OCI-LY7 (cell line): ENCODE measurements at regions not wholly inside any gene's neighbourhood (a gene's known extent, or its start where the extent isn't known, plus 50 kb on each side); places are given as distances from the start of the nearest gene placed in this dataset.

Source experiments
- BruUV-seq: library from RNA; stranded (reverse); fragments of 400-500 nt; replicated peaks from 2 replicates; lab custom pipeline; 2021; lab: Mats Ljungman, UMichigan
- CTCF ChIA-PET: fragments of 300-600 bp; sonication (Branson Sonifier 250); formaldehyde crosslinking; loops from one replicate; lab custom pipeline; 2022; ENCODE audit warnings: antibody characterized with exemption; ENCODE audit not compliant: unreplicated experiment; lab: Charles Lee
- POLR2A ChIA-PET: fragments of 300-600 bp; sonication (Branson Sonifier 250); formaldehyde crosslinking; loops from one replicate; lab custom pipeline; 2022; ENCODE audit warnings: antibody characterized with exemption; lab: Charles Lee
- DNase-seq: peaks from one replicate; pipeline ENCODE4 v3.0.0-alpha.2; 2015; ENCODE audit warnings: low spot score
- H2AFZ ChIP-seq: fragments of 200-600 bp; sonication (generic), shearing (Covaris generic); 2 replicates; pipeline ENCODE4 v1.6.1; 2014; ENCODE audit warnings: mild to moderate bottlenecking, antibody characterized with exemption, low read length, moderate library complexity
- H3K27ac ChIP-seq: fragments of 200-600 bp; sonication (generic); 2 replicates; pipeline ENCODE4 v1.5.1; 2014; ENCODE audit warnings: mixed run types, low read depth, mild to moderate bottlenecking, moderate library complexity, low read length, inconsistent platforms; ENCODE audit not compliant: poor library complexity, severe bottlenecking
- H3K36me3 ChIP-seq: fragments of 200-600 bp; sonication (generic); 2 replicates; pipeline ENCODE4 v1.6.1; 2014; ENCODE audit warnings: mild to moderate bottlenecking, antibody characterized with exemption, low read length, moderate library complexity, mixed read lengths; ENCODE audit not compliant: insufficient read depth
- H3K4me1 ChIP-seq: fragments of 200-600 bp; sonication (generic); 2 replicates; pipeline ENCODE4 v1.5.1; 2014; ENCODE audit warnings: mild to moderate bottlenecking, low read length; ENCODE audit not compliant: insufficient read depth, poor library complexity, severe bottlenecking
- H3K4me2 ChIP-seq: fragments of 200-600 bp; sonication (generic); 2 replicates; pipeline ENCODE4 v1.6.1; 2014; ENCODE audit warnings: mild to moderate bottlenecking, low read length
- H3K4me3 ChIP-seq: fragments of 200-600 bp; sonication (generic); 2 replicates; pipeline ENCODE4 v1.5.1; 2014; ENCODE audit warnings: mild to moderate bottlenecking, low read depth, low read length; ENCODE audit not compliant: poor library complexity, severe bottlenecking
- H3K79me2 ChIP-seq: fragments of 200-600 bp; sonication (generic); 2 replicates; pipeline ENCODE4 v1.6.1; 2016; ENCODE audit warnings: low read depth, mild to moderate bottlenecking, low read length, moderate library complexity, mixed read lengths; ENCODE audit not compliant: insufficient read depth
- H3K9me2 ChIP-seq: fragments of 200-600 bp; sonication (generic); 2 replicates; pipeline ENCODE4 v1.6.1; 2016; ENCODE audit warnings: mild to moderate bottlenecking, low read length, mixed read lengths; ENCODE audit not compliant: insufficient read depth
- H3K9me3 ChIP-seq: fragments of 200-600 bp; sonication (generic); 2 replicates; pipeline ENCODE4 v1.6.1; 2014; ENCODE audit warnings: mild to moderate bottlenecking, mixed run types, low read length, mixed read lengths
- H4K20me1 ChIP-seq: fragments of 200-600 bp; sonication (generic); 2 replicates; pipeline ENCODE4 v1.6.1; 2014; ENCODE audit warnings: mild to moderate bottlenecking, antibody characterized with exemption, low read length, moderate library complexity, mixed read lengths; ENCODE audit not compliant: insufficient read depth
- EZH2phosphoT487 ChIP-seq: fragments of 200-600 bp; sonication (generic); IDR thresholded peaks from 2 replicates; pipeline ENCODE4 v1.6.1; 2018; ENCODE audit warnings: low read depth, borderline replicate concordance, mild to moderate bottlenecking, mixed run types, antibody characterized with exemption, low read length, moderate library complexity, mixed read lengths
- intact Hi-C: fragments of 100-400 bp; cut with micrococcal nuclease; formaldehyde crosslinking; loops from one replicate; pipeline ENCODE4 v1.10.0; 2022; ENCODE audit not compliant: unreplicated experiment
- TF ChIP-seq, protein P1 (sequence below): fragments of 200-600 bp; sonication (generic); conservative IDR thresholded peaks from 2 replicates; pipeline ENCODE4 v1.5.1; 2014; ENCODE audit warnings: mild to moderate bottlenecking, antibody characterized with exemption, low read length, moderate library complexity, mixed read lengths

DNA sequence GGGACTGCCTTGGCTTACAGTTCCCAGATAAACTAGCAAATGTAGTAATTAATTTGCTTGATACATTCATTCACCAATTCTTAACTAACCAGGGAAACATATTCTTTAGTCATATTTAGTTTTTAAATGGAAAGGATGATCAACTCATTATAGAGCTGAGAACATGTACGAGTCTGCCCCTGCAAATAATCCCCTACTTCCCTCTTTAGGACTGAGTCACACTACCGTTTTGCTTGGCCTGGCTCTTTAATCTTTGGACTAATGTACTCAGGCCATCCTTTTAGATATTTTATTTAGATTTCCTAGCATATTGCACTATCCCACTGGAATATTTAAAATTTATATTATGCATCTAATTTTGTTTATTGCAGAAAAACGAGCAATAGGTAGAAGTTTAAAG is 105.5 kb upstream of the LCORL start:
- H2AFZ ChIP-seq, result no peak overlapping the region

DNA sequence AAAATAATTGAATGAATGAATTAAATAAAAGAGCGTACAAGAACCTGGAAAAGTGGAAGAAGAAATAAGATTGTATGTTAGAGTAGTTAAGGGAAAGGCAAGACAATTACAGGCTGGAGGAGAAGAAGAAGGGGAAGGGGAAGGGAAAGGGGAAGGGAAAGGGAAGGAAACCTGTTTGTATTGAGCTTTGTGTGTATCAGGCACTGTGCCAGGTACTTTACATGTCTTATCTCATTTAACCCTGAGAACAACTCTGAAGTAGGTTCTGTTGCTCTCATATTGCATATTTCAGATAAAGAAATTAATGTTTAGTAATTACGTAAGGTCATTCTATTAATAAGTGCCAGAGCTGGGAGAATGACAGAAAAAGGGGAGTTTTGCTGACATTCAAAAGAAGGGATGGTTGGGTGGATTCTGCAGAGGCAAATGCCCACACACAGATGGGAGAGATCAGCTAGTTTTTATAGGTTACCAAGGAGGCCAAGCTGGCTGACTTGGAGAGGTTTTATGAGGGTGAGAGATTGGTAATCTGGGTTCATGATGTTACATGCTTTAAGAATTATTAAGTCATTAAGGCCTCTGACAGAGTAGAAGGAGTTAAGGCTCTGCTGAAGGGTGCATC is 92.3 kb upstream of the LCORL start:
- H3K36me3 ChIP-seq, result no peaks in the 10 kb centered on the region
- no peak overlapping the region for H2AFZ ChIP-seq
- H3K4me1 ChIP-seq, result no peaks in the 10 kb centered on the region
- H3K4me2 ChIP-seq, result no peak overlapping the region
- no peak overlapping the region for H3K4me3 ChIP-seq
- H3K27ac ChIP-seq, result no peak overlapping the region
- no TSS peak for BruUV-seq
- no peaks in the 10 kb centered on the region for H3K79me2 ChIP-seq
- H3K9me3 ChIP-seq, result no peaks in the 10 kb centered on the region
- intact Hi-C loops, result no loop called here
- CTCF ChIA-PET, result no interaction called here
- TF ChIP-seq EZH2phosphoT487, result no peak
- TF ChIP-seq, protein P1, sequence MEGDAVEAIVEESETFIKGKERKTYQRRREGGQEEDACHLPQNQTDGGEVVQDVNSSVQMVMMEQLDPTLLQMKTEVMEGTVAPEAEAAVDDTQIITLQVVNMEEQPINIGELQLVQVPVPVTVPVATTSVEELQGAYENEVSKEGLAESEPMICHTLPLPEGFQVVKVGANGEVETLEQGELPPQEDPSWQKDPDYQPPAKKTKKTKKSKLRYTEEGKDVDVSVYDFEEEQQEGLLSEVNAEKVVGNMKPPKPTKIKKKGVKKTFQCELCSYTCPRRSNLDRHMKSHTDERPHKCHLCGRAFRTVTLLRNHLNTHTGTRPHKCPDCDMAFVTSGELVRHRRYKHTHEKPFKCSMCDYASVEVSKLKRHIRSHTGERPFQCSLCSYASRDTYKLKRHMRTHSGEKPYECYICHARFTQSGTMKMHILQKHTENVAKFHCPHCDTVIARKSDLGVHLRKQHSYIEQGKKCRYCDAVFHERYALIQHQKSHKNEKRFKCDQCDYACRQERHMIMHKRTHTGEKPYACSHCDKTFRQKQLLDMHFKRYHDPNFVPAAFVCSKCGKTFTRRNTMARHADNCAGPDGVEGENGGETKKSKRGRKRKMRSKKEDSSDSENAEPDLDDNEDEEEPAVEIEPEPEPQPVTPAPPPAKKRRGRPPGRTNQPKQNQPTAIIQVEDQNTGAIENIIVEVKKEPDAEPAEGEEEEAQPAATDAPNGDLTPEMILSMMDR, result no peak
- no peak for DNase-seq
- POLR2A ChIA-PET, result interaction anchor here (0.7 kb wide), 1 partner anchor 9 kb away, joined by 3 read pairs; no protein-coding TSS in a partner anchor
- H3K9me2 ChIP-seq, result no peaks in the 10 kb centered on the region
- no peaks in the 10 kb centered on the region for H4K20me1 ChIP-seq

More for the DNA sequence above, 105.5 kb upstream of the LCORL start:
- Histone ChIP-seq H4K20me1 (no peaks in the 10 kb centered on the region), H3K9me3 (no peaks in the 10 kb centered on the region), H3K4me2 (no peak overlapping the region), H3K9me2 (no peaks in the 10 kb centered on the region), H3K4me3 (no peak overlapping the region), H3K27ac (no peak overlapping the region), H3K36me3 (no peaks in the 10 kb centered on the region), H3K79me2 (no peaks in the 10 kb centered on the region), H3K4me1 (no peaks in the 10 kb centered on the region)
- no peak for DNase-seq
- TF ChIP-seq, protein P1, result no peak
- CTCF ChIA-PET, result no interaction called here
- intact Hi-C loops, result no loop called here
- BruUV-seq, result no TSS peak
- POLR2A ChIA-PET, result interaction anchor here (0.7 kb wide), 1 partner anchor 52 kb away, joined by 3 read pairs; no protein-coding TSS in a partner anchor

DNA sequence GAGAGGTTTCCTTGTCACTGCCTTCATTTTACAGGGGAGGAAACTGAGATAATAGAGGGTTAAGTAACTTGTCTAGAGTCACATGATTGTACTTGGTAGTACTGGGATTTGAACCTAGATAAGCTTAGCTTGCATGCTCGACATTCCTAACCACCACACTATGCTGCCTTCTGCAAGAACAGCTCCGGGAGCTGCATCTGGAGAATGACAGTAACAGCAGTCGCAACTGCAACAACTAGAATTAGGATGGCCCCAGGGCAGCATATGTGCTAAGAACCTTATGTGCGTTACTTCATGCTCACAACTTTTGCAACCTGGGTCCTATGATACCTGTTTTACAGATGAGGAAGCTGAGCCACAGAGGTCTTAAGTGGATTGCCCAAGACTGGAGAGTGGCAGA is 89.5 kb upstream of the LCORL start:
- no peak overlapping the region for H3K4me3 ChIP-seq
- ChIA-PET POLR2A (no interaction called here), CTCF (no interaction called here)
- H3K36me3 ChIP-seq, result no peaks in the 10 kb centered on the region
- no peaks in the 10 kb centered on the region for H3K9me2 ChIP-seq
- intact Hi-C loops, result no loop called here
- TF ChIP-seq, protein P1, result no peak
- TF ChIP-seq EZH2phosphoT487, result no peak
- no peaks in the 10 kb centered on the region for H3K9me3 ChIP-seq
- DNase-seq, result no peak
- H2AFZ ChIP-seq, result no peak overlapping the region
- H3K79me2 ChIP-seq, result no peaks in the 10 kb centered on the region
- no peak overlapping the region for H3K4me2 ChIP-seq
- no peak overlapping the region for H3K27ac ChIP-seq
- BruUV-seq, result no TSS peak
- no peaks in the 10 kb centered on the region for H3K4me1 ChIP-seq
- H4K20me1 ChIP-seq, result no peaks in the 10 kb centered on the region
